ENCODE measurements at regions not wholly inside any gene's neighbourhood (a gene's known extent, or its start where the extent isn't known, plus 50 kb on each side); places are given as distances from the start of the nearest gene placed in this dataset.

DNA sequence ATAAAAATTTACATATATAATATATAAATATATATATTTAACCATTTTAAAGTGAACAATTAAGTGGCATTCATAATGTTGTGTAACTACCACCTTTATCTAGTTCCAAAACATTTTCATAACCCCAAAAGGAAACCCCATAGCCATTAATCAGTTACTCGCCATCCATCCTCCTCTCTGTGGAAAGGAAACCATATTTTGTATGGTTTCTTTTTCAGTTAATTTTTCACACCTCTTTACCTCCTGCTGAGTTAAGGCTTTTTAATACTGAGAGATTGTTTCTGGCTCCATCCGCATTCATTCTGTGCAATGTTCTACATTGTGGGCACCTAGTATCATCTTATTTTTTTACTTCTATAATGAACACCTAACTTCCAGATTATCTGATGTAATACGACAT lies 512.1 kb downstream of the LMO4 start:
- BruUV-seq (replicated peaks), result no TSS peak
- Histone ChIP-seq H3K9me2 (replicated peaks; ENCODE audit: low read length) (no peaks in the 10 kb centered on the region; the same call in 1 of the 2 replicates), H3K36me3 (ENCODE audit: low read depth, low read length) (no peaks in the 10 kb centered on the region), H3K79me2 (ENCODE audit: low read length) (no peaks in the 10 kb centered on the region), H3K4me2 (ENCODE audit: low read length) (no peak overlapping the region), H3K27ac (ENCODE audit: low read length) (no peak overlapping the region), H3F3A (ENCODE audit: low read length, unreplicated experiment) (no peaks in the 10 kb centered on the region), H3K4me3 (ENCODE audit: low read length) (no peak overlapping the region), H3K9me3 (ENCODE audit: low read length) (no peaks in the 10 kb centered on the region), H3K9ac (ENCODE audit: low read length) (no peak overlapping the region), H2AFZ (ENCODE audit: low read length) (no peak overlapping the region), H3K27me3 (ENCODE audit: low read length) (no peaks in the 10 kb centered on the region), H4K20me1 (ENCODE audit: low read length) (no peaks in the 10 kb centered on the region), H3K4me1 (ENCODE audit: insufficient read depth, low read length) (no peaks in the 10 kb centered on the region)
- intact Hi-C loops (cut with micrococcal nuclease), result no loop called here
- POLR2A ChIA-PET (ENCODE audit: unreplicated experiment), result no interaction called here
- no peak for ATAC-seq
- no peak for TF ChIP-seq EZH2 (IDR thresholded peaks at IDR 0.05; ENCODE audit: low read length, unreplicated experiment)
- TF ChIP-seq EZH2phosphoT487 (IDR thresholded peaks at IDR 0.05; ENCODE audit: borderline replicate concordance, low read length), result no peak
- TF ChIP-seq, protein P1, sequence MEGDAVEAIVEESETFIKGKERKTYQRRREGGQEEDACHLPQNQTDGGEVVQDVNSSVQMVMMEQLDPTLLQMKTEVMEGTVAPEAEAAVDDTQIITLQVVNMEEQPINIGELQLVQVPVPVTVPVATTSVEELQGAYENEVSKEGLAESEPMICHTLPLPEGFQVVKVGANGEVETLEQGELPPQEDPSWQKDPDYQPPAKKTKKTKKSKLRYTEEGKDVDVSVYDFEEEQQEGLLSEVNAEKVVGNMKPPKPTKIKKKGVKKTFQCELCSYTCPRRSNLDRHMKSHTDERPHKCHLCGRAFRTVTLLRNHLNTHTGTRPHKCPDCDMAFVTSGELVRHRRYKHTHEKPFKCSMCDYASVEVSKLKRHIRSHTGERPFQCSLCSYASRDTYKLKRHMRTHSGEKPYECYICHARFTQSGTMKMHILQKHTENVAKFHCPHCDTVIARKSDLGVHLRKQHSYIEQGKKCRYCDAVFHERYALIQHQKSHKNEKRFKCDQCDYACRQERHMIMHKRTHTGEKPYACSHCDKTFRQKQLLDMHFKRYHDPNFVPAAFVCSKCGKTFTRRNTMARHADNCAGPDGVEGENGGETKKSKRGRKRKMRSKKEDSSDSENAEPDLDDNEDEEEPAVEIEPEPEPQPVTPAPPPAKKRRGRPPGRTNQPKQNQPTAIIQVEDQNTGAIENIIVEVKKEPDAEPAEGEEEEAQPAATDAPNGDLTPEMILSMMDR (conservative IDR thresholded peaks at IDR 0.05; ENCODE audit: low read depth, low read length), result no peak
- CTCF ChIA-PET, result no interaction called here
- DNase-seq, result no peak

DNA sequence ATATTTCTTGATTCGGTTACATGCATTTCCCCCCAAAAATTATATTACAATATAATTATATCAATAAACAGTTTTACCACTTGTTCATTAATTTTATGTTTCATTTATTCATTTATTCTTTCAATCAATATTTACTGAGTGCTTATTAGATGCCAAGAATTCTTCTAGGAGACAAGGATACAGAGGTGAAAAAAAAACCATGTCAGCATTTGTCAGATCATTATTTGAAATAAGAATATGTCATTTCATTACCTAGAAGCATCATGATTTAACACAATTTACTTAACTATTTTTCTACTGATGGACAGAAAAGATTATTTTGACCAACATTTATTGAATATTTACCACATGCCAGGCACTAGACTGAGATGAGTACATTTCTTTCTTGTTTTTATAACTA lies 512.7 kb downstream of the LMO4 start:
- ChIA-PET POLR2A (ENCODE audit: unreplicated experiment) (no interaction called here), CTCF (no interaction called here)
- H3K27ac ChIP-seq (ENCODE audit: low read length), result no peak overlapping the region
- no peak overlapping the region for H3K4me2 ChIP-seq (ENCODE audit: low read length)
- H3K36me3 ChIP-seq (ENCODE audit: low read depth, low read length), result no peaks in the 10 kb centered on the region
- H3K9me3 ChIP-seq (ENCODE audit: low read length), result no peaks in the 10 kb centered on the region
- H4K20me1 ChIP-seq (ENCODE audit: low read length), result no peaks in the 10 kb centered on the region
- no peak overlapping the region for H3K4me3 ChIP-seq (ENCODE audit: low read length)
- no peak for DNase-seq
- no peak overlapping the region for H2AFZ ChIP-seq (ENCODE audit: low read length)
- no peaks in the 10 kb centered on the region for H3K4me1 ChIP-seq (ENCODE audit: insufficient read depth, low read length)
- H3F3A ChIP-seq (ENCODE audit: low read length, unreplicated experiment), result no peaks in the 10 kb centered on the region
- no peak for ATAC-seq
- no peaks in the 10 kb centered on the region for H3K27me3 ChIP-seq (ENCODE audit: low read length)
- intact Hi-C loops (cut with micrococcal nuclease), result no loop called here
- TF ChIP-seq EZH2phosphoT487 (IDR thresholded peaks at IDR 0.05; ENCODE audit: borderline replicate concordance, low read length), result no peak
- TF ChIP-seq, protein P1 (conservative IDR thresholded peaks at IDR 0.05; ENCODE audit: low read depth, low read length), result no peak
- TF ChIP-seq EZH2 (IDR thresholded peaks at IDR 0.05; ENCODE audit: low read length, unreplicated experiment), result no peak
- H3K9me2 ChIP-seq (replicated peaks; ENCODE audit: low read length), result no peaks in the 10 kb centered on the region; the same call in 1 of the 2 replicates
- no peak overlapping the region for H3K9ac ChIP-seq (ENCODE audit: low read length)
- BruUV-seq (replicated peaks), result no TSS peak
- no peaks in the 10 kb centered on the region for H3K79me2 ChIP-seq (ENCODE audit: low read length)

DNA sequence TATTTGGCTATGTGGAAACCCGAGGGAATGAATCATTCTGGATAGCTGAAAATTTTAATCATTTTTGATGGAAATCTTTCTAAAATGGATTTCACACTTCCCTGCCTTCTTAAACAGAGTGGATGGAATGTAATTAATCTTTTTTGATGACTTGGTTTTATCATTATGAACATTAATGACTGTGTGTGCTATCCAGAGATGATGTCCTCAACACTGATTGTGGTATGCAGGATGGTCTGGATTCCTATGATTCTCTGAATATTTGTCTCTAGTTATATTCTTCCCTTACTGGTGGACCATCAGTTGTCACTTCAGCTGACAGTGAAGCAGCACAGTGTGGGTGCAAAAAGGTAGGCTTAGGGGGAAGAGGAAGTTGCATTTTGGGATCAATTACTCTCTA lies 513.5 kb downstream of the LMO4 start:
- H3K4me2 ChIP-seq (ENCODE audit: low read length), result no peak overlapping the region
- TF ChIP-seq, protein P1 (conservative IDR thresholded peaks at IDR 0.05; ENCODE audit: low read depth, low read length), result no peak
- TF ChIP-seq EZH2phosphoT487 (IDR thresholded peaks at IDR 0.05; ENCODE audit: borderline replicate concordance, low read length), result no peak
- no peak for TF ChIP-seq EZH2 (IDR thresholded peaks at IDR 0.05; ENCODE audit: low read length, unreplicated experiment)
- no peak overlapping the region for H3K27ac ChIP-seq (ENCODE audit: low read length)
- ChIA-PET POLR2A (ENCODE audit: unreplicated experiment) (no interaction called here), CTCF (no interaction called here)
- H2AFZ ChIP-seq (ENCODE audit: low read length), result no peak overlapping the region
- no peak overlapping the region for H3K9ac ChIP-seq (ENCODE audit: low read length)
- no peak overlapping the region for H3K4me3 ChIP-seq (ENCODE audit: low read length)
- no peaks in the 10 kb centered on the region; the same call in 1 of the 2 replicates for H3K9me2 ChIP-seq (replicated peaks; ENCODE audit: low read length)
- DNase-seq (no peak), ATAC-seq (no peak)
- no peaks in the 10 kb centered on the region for H3K4me1 ChIP-seq (ENCODE audit: insufficient read depth, low read length)
- H3K36me3 ChIP-seq (ENCODE audit: low read depth, low read length), result no peaks in the 10 kb centered on the region
- H3K9me3 ChIP-seq (ENCODE audit: low read length), result no peaks in the 10 kb centered on the region
- no TSS peak for BruUV-seq (replicated peaks)
- H3K27me3 ChIP-seq (ENCODE audit: low read length), result no peaks in the 10 kb centered on the region
- H3K79me2 ChIP-seq (ENCODE audit: low read length), result no peaks in the 10 kb centered on the region
- H4K20me1 ChIP-seq (ENCODE audit: low read length), result no peaks in the 10 kb centered on the region
- H3F3A ChIP-seq (ENCODE audit: low read length, unreplicated experiment), result no peaks in the 10 kb centered on the region
- intact Hi-C loops (cut with micrococcal nuclease), result no loop called here

All from PC-3 (cell line).